PFSK-1 (cell line): ENCODE measurements at regions not wholly inside any gene's neighbourhood (a gene's known extent, or its start where the extent isn't known, plus 50 kb on each side); places are given as distances from the start of the nearest gene placed in this dataset.

Source experiments
- FOXP2 ChIP-seq: optimal IDR thresholded peaks from 2 replicates; pipeline ENCODE3; 2011; ENCODE audit warnings: borderline replicate concordance, control low read depth, inconsistent platforms; ENCODE audit not compliant: insufficient read depth; ENCODE audit errors: extremely low read length, extremely low read depth
- POLR2AphosphoS5 ChIP-seq: IDR thresholded peaks from 2 replicates; pipeline ENCODE4 v1.6.1; 2012; ENCODE audit warnings: low read depth, mild to moderate bottlenecking, control low read depth, low read length, moderate library complexity
- SIN3A ChIP-seq: IDR thresholded peaks from 2 replicates; pipeline ENCODE4 v1.6.1; 2012; ENCODE audit warnings: mild to moderate bottlenecking, low read length, moderate library complexity, borderline replicate concordance; ENCODE audit not compliant: insufficient read depth
- TAF1 ChIP-seq: IDR thresholded peaks from 2 replicates; pipeline ENCODE4 v1.6.1; 2012; ENCODE audit warnings: low read length, control low read depth, borderline replicate concordance; ENCODE audit not compliant: insufficient read depth
- TF ChIP-seq, protein P1 (sequence below), 2 experiments: IDR thresholded peaks; 2 replicates each; pipeline versions ENCODE4 v1.6.1 to v1.8.0; 2011 to 2012; ENCODE audit warnings: low read depth in 2 of 2, low read length in 2 of 2, control low read depth in 1 of 2, inconsistent platforms in 1 of 2, mild to moderate bottlenecking in 1 of 2, moderate library complexity in 1 of 2; ENCODE audit not compliant: insufficient read depth in 1 of 2

DNA sequence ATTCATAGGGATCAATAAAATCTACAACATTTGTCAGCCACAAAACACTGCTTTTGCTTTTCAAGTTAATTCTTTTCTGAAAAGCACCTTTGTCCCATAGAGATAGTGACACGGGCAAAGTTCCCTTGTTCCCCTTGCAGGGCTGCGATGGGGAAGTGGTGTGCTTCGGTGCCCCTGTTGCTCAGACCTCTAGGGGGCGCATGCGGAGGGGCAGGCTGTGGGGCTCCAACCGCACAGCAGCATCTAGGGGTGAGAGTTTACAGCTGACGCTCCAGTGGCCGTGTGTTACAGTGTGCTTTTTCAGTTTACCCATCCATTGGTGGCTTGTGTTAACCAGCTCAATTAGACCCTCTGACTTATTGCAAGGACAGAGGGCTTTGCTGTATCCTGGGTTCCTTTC is 1432.2 kb upstream of the ACVR2A start:
- no peak for TF ChIP-seq POLR2AphosphoS5
- TF ChIP-seq, protein P1, sequence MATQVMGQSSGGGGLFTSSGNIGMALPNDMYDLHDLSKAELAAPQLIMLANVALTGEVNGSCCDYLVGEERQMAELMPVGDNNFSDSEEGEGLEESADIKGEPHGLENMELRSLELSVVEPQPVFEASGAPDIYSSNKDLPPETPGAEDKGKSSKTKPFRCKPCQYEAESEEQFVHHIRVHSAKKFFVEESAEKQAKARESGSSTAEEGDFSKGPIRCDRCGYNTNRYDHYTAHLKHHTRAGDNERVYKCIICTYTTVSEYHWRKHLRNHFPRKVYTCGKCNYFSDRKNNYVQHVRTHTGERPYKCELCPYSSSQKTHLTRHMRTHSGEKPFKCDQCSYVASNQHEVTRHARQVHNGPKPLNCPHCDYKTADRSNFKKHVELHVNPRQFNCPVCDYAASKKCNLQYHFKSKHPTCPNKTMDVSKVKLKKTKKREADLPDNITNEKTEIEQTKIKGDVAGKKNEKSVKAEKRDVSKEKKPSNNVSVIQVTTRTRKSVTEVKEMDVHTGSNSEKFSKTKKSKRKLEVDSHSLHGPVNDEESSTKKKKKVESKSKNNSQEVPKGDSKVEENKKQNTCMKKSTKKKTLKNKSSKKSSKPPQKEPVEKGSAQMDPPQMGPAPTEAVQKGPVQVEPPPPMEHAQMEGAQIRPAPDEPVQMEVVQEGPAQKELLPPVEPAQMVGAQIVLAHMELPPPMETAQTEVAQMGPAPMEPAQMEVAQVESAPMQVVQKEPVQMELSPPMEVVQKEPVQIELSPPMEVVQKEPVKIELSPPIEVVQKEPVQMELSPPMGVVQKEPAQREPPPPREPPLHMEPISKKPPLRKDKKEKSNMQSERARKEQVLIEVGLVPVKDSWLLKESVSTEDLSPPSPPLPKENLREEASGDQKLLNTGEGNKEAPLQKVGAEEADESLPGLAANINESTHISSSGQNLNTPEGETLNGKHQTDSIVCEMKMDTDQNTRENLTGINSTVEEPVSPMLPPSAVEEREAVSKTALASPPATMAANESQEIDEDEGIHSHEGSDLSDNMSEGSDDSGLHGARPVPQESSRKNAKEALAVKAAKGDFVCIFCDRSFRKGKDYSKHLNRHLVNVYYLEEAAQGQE (IDR thresholded peaks at IDR 0.05; ENCODE audit: insufficient read depth in 1 of 2, low read depth in 2 of 2, low read length in 2 of 2), result no peak
- no peak for TF ChIP-seq SIN3A
- TF ChIP-seq TAF1, result no peak
- no peak for TF ChIP-seq FOXP2
